Activated naive CD4-positive, alpha-beta T cell treated with anti-CD3 and anti-CD28 coated beads, Interleukin-2, amount 50 U/mL, for 16 hours (primary cell): ENCODE measurements at regions not wholly inside any gene's neighbourhood (a gene's known extent, or its start where the extent isn't known, plus 50 kb on each side); places are given as distances from the start of the nearest gene placed in this dataset.

Experiments used
- DNase-seq: peaks from one replicate; pipeline ENCODE4 v3.0.0-alpha.2; 2020

GRCh38 chr7:79862447-79863210, 272.0 kb upstream of the GNAI1 start:
- no peak for DNase-seq

GRCh38 chr7:79855172-79855571, 279.5 kb upstream of the GNAI1 start:
- no peak for DNase-seq

GRCh38 chr7:79854621-79855020, 280.0 kb upstream of the GNAI1 start:
- no peak for DNase-seq

- DNase-seq = no peak
These were observed 296.7 kb upstream of the GNAI1 start for GRCh38 chr7:79837915-79838314.

- no peak for DNase-seq
These were observed 301.0 kb upstream of the GNAI1 start for GRCh38 chr7:79833616-79834015.

- DNase-seq = no peak
These were observed 305.8 kb upstream of the GNAI1 start for GRCh38 chr7:79828866-79829265.

- no peak for DNase-seq
These were observed 311.2 kb upstream of the GNAI1 start for GRCh38 chr7:79823246-79823951.

- no peak for DNase-seq
These were observed 311.9 kb upstream of the GNAI1 start for GRCh38 chr7:79822620-79823240.

- DNase-seq = no peak
These were observed 314.2 kb upstream of the GNAI1 start for GRCh38 chr7:79820387-79820786.

- no peak for DNase-seq
These were observed 323.7 kb upstream of the GNAI1 start for GRCh38 chr7:79810916-79811315.

GRCh38 chr7:79806161-79806734, 328.4 kb upstream of the GNAI1 start:
- no peak for DNase-seq

- DNase-seq = no peak
These were observed 337.3 kb upstream of the MAGI2 start for GRCh38 chr7:79790656-79791262.

- DNase-seq = no peak
These were observed 336.3 kb upstream of the MAGI2 start for GRCh38 chr7:79789584-79790345.

GRCh38 chr7:79787623-79788022, 334.2 kb upstream of the MAGI2 start:
- no peak for DNase-seq

- DNase-seq = no peak
These were observed 333.6 kb upstream of the MAGI2 start for GRCh38 chr7:79787096-79787495.

- DNase-seq = no peak
These were observed 332.7 kb upstream of the MAGI2 start for GRCh38 chr7:79786187-79786586.

- no peak for DNase-seq
These were observed 332.1 kb upstream of the MAGI2 start for GRCh38 chr7:79785556-79785955.

- no peak for DNase-seq
These were observed 329.4 kb upstream of the MAGI2 start for GRCh38 chr7:79782906-79783305.

GRCh38 chr7:79782256-79782655, 328.8 kb upstream of the MAGI2 start:
- no peak for DNase-seq

GRCh38 chr7:79781716-79782115, 328.2 kb upstream of the MAGI2 start:
- no peak for DNase-seq

GRCh38 chr7:79778786-79779770, 325.6 kb upstream of the MAGI2 start:
- no peak for DNase-seq
